Thoracic aorta (tissue), 2 donors: ENCODE measurements at regions not wholly inside any gene's neighbourhood (a gene's known extent, or its start where the extent isn't known, plus 50 kb on each side); places are given as distances from the start of the nearest gene placed in this dataset.

ENCODE experiments used
- ATAC-seq: fragments of 150-250 bp; one replicate; pipeline ENCODE4 v1.8.0; 2017; ENCODE audit warnings: low read depth; ENCODE audit not compliant: insufficient number of reproducible peaks, low FRiP score
- DNase-seq: peaks from one replicate; pipeline ENCODE4 v3.0.0-alpha.2; 2020; ENCODE audit warnings: low spot score
- H3K27ac ChIP-seq, 2 donors: fragments of 200-600 bp; sonication (generic); 1 replicate in 1 of 2; 2 replicates in 1 of 2; pipeline ENCODE4 v1.5.1; 2016; ENCODE audit warnings: mild to moderate bottlenecking in 2 of 2, moderate library complexity in 2 of 2
- H3K27me3 ChIP-seq: fragments of 200-600 bp; sonication (generic); replicated peaks from 2 replicates; pipeline ENCODE4 v1.6.0; 2016; ENCODE audit warnings: mild to moderate bottlenecking; ENCODE audit not compliant: insufficient read depth
- H3K36me3 ChIP-seq: fragments of 200-600 bp; sonication (generic); one replicate; pipeline ENCODE4 v1.5.1; 2016
- H3K4me1 ChIP-seq, 2 donors: fragments of 200-600 bp; sonication (generic); 1 replicate in 1 of 2; 2 replicates in 1 of 2; pipeline versions ENCODE4 v1.5.1 to v1.6.0; 2016; ENCODE audit warnings: low read depth in 2 of 2, mild to moderate bottlenecking in 1 of 2; ENCODE audit not compliant: control insufficient read depth in 1 of 2
- H3K4me3 ChIP-seq: fragments of 200-600 bp; sonication (generic); 2 replicates; pipeline ENCODE4 v1.5.1; 2016; ENCODE audit warnings: mild to moderate bottlenecking
- H3K9me3 ChIP-seq: fragments of 200-600 bp; sonication (generic); 2 replicates; pipeline ENCODE4 v1.5.1; 2016
- TF ChIP-seq, protein P1 (sequence below): fragments of 200-600 bp; sonication (generic); IDR thresholded peaks from one replicate; pipeline ENCODE4 v1.5.1; 2019; ENCODE audit warnings: antibody characterized with exemption

DNA sequence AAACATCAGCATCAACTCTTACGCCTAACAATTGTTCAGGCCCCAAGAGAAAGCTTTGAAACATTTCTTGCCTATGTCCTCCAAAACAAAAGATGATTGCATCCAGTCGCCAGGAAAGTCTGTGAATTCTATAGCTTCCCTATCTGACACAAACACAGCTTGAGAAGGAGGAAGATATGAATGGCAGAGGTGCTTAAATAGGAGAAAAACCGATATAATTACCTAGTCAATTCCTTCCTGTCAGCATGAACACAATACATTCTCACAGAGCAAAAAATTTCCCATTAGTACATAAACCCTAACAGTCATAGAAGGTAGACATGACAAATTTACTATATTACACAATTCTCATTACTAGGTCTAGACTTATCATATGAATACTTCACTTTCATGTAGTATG is 326.5 kb downstream of the CGGBP1 start:
- Histone ChIP-seq H3K4me3 (no peak overlapping the region), H3K4me1 (no peaks in the 10 kb centered on the region), H3K27ac (no peak overlapping the region), H3K27me3 (no peaks in the 10 kb centered on the region), H3K36me3 (no peaks in the 10 kb centered on the region), H3K9me3 (no peaks in the 10 kb centered on the region)
- TF ChIP-seq, protein P1, sequence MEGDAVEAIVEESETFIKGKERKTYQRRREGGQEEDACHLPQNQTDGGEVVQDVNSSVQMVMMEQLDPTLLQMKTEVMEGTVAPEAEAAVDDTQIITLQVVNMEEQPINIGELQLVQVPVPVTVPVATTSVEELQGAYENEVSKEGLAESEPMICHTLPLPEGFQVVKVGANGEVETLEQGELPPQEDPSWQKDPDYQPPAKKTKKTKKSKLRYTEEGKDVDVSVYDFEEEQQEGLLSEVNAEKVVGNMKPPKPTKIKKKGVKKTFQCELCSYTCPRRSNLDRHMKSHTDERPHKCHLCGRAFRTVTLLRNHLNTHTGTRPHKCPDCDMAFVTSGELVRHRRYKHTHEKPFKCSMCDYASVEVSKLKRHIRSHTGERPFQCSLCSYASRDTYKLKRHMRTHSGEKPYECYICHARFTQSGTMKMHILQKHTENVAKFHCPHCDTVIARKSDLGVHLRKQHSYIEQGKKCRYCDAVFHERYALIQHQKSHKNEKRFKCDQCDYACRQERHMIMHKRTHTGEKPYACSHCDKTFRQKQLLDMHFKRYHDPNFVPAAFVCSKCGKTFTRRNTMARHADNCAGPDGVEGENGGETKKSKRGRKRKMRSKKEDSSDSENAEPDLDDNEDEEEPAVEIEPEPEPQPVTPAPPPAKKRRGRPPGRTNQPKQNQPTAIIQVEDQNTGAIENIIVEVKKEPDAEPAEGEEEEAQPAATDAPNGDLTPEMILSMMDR = no peak
- no peak for ATAC-seq
- no peak for DNase-seq

DNA sequence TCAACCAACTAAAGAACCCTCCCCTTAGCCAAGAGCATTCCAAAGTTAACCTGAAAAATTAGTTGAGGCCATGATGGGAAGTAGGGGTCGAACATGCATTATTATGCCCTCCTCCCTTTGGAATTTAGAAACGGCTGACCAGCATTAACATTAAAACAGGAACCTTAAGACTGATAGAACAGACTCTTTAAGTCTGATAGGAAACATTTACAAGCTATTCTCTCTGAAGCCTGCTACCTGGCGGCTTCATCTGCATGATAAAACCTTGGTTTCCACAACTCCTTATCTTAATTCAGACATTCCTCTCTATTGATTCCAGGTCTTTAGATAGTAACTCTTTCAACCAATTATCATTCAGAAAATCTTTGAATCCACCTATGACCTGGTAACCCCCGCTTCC is 331.0 kb downstream of the CGGBP1 start:
- TF ChIP-seq, protein P1 = no peak
- Histone ChIP-seq H3K27ac (no peak overlapping the region), H3K36me3 (no peaks in the 10 kb centered on the region), H3K9me3 (no peaks in the 10 kb centered on the region), H3K4me1 (no peaks in the 10 kb centered on the region), H3K4me3 (no peak overlapping the region), H3K27me3 (no peaks in the 10 kb centered on the region)
- no peak for ATAC-seq
- no peak for DNase-seq

DNA sequence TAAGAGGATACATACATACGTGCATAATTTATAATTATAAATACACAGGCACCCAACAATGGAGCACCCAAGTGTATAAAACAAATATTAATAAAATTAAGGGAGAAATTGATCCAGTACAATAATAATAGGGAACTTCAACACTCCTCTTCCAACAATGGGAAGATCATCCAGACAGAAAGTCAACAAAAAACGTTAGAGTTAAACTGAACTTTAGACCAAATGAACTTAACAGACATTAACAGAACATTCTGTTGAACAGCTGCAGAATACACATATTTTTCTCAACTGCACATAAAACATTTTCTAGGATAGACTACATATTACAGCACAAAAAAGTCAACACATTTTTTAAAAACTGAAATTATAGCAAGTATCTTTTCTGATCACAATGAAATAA is 339.7 kb downstream of the CGGBP1 start:
- no peaks in the 10 kb centered on the region for H3K27me3 ChIP-seq
- ATAC-seq (no peak), DNase-seq (no peak)
- TF ChIP-seq, protein P1 = no peak
- H3K4me1 ChIP-seq = no peaks in the 10 kb centered on the region
- H3K27ac ChIP-seq = no peak overlapping the region
- no peak overlapping the region for H3K4me3 ChIP-seq
- no peaks in the 10 kb centered on the region for H3K36me3 ChIP-seq
- no peaks in the 10 kb centered on the region for H3K9me3 ChIP-seq

DNA sequence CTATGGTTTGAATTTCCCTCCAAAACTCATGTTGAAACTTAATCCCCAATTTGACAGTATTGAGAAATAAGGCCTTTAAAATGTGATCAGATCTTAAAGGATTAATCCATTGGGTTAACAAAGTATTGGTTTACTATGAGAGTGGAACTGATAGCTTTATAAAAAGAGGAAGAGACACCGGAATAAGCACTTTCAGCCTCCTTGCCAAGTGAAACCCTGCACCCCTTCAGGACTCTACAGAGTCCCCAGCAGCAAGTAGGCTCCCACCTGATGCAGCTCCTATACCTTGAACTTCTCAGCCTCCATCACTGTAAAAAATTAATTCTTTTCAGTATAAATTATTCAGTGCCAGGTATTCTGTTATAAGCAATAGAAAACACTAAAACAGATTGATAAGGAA is 348.3 kb downstream of the CGGBP1 start:
- no peak overlapping the region for H3K4me3 ChIP-seq
- no peak for ATAC-seq
- no peak for DNase-seq
- H3K4me1 ChIP-seq = no peaks in the 10 kb centered on the region
- no peak overlapping the region for H3K27ac ChIP-seq
- no peaks in the 10 kb centered on the region for H3K27me3 ChIP-seq
- H3K36me3 ChIP-seq = no peaks in the 10 kb centered on the region
- no peaks in the 10 kb centered on the region for H3K9me3 ChIP-seq
- TF ChIP-seq, protein P1 = no peak

DNA sequence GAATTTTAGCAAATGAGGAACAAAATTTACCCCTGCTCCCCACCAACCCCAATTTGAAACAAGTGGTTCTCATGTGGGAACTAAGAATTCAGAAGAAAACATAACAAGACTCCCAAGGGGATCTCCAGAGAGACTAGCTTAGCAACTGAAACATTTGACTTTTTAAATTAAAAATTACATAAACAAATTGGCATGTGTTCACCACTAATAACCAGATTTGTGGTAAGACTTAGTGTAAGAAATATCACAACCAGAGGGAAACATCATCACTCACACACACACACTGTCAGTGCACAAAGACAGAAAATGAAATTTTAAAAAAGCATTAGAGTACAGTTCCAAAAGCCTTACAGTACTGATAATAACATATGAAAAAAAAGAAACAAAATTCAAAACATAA is 348.8 kb downstream of the CGGBP1 start:
- Histone ChIP-seq H3K27ac (no peak overlapping the region), H3K36me3 (no peaks in the 10 kb centered on the region), H3K4me1 (no peaks in the 10 kb centered on the region), H3K27me3 (no peaks in the 10 kb centered on the region), H3K9me3 (no peaks in the 10 kb centered on the region), H3K4me3 (no peak overlapping the region)
- TF ChIP-seq, protein P1 = no peak
- DNase-seq (no peak), ATAC-seq (no peak)
